ENCODE measurements at regions not wholly inside any gene's neighbourhood (a gene's known extent, or its start where the extent isn't known, plus 50 kb on each side); places are given as distances from the start of the nearest gene placed in this dataset.

DNA sequence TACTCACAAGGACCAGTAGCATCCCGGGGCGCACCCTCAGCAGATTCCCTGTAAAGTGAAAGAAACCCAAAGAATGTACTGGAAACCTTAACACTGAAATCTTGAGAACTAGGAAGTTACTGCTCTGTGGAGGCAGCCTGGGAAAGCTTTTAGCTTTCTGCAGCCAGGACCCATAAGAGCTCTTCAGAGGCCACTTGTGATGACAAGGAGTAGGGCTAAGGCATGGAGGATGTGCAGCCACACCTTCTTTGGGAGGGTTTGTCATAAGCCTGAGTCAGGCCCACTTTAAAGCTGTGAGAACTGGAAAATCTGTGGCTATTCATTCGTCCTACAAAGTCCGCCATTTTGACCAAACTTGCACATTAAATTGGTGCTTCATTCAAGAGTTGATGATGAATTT lies 291.1 kb upstream of the TLE4 start:
- ATAC-seq (no peak), DNase-seq (ENCODE audit: low spot score) (no peak)

DNA sequence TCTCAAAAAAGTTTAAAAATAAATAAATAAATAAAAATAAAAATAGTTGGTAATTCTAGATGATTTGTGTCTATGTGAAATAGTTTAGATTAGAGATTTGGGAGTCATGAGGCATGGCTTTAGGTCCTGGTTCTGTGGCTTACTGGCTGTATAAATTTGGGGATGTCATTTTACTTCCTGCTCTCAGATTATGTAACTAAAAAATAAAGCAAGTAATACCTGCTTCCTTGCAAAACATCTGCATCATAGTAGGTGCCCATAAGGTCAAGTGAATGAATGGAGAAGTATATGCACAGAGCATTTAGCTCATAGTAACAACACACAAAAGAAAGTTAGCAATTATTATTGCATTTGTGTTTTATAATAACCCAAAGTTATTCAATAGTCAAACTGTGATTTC lies 287.7 kb upstream of the TLE4 start:
- ATAC-seq (no peak), DNase-seq (ENCODE audit: low spot score) (no peak)

DNA sequence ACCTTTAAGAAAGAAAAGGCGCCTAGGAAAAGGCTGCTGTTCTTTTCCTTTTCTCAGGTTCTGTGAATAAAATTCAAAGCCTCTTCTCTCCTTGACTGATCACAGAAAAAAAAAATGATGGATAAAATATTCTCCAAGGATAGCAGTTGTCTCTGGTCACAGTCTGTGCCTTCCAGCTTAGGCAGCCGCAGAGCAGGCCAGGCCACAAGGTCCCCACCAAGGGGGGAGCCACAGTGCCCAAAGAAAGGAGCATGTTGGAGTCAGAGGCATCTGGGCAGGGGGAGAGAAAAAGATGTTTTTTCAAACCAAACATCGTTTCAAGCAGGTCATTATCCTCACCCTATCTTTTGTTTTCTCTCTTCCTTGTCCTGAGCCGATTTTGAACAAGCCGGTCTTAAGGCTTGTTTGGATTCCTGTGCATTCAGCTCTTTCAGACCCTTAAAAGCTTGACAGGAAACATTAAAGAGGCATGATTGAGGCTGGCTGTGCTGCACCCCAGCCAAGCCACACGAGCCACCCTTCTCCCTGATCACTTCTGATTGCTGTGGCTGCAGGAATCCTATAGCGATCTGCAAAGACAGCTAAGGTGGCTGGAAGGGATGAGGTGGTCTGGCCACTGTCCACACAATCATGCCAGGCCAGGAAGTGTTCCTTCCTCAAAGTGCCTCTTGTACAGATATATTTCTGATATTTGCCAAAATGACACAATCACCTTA lies 284.6 kb upstream of the TLE4 start:
- ATAC-seq (no peak), DNase-seq (ENCODE audit: low spot score) (no peak)

DNA sequence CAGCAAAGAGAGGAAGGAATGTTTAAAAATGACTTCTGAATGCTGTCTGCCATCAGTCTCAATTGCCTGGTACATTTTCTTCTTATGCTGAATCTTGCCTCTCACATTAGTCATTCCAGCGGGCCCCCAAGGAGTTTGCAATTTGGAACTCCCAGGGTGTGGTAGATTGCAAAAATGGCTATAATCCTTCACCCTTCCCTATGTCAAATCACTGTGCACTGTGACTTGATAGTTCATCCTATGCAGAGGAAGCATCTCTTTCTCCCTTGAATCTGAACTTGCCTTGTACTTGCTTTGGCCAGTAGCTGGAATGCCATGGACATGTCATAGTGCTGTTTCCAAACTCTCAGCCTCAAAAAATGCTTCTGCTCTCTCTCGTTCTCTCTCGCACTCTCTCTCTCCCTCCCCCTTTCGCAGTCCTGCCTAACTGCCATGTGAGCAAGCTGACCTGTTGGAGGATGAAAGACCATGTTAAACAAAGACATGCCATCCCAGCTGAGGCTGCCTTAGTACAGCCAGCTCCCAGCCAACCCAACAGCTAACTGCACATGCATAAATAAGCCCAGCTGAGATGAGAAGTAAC lies 284.0 kb upstream of the TLE4 start:
- DNase-seq (ENCODE audit: low spot score) (no peak), ATAC-seq (no peak)

DNA sequence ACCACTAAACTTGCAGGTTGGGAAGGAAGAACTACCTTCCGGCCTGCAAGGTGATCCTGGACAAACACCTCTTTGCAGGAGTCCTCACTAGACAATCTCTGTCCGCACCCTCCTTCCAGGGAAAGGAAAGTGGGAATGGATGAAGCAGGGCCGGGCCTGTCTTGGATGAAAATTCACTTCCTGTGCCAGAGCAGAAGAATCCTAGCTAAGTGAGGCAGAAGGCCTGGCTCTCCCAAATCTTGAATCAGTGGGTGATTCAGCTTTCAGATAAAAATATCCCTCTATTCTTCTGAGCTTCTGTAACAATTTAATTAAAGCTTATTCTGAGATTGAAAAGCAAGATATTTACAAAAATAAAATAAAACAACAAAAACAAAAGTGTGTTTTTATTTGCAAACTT lies 281.9 kb upstream of the TLE4 start:
- DNase-seq (ENCODE audit: low spot score) (no peak), ATAC-seq (no peak)

DNA sequence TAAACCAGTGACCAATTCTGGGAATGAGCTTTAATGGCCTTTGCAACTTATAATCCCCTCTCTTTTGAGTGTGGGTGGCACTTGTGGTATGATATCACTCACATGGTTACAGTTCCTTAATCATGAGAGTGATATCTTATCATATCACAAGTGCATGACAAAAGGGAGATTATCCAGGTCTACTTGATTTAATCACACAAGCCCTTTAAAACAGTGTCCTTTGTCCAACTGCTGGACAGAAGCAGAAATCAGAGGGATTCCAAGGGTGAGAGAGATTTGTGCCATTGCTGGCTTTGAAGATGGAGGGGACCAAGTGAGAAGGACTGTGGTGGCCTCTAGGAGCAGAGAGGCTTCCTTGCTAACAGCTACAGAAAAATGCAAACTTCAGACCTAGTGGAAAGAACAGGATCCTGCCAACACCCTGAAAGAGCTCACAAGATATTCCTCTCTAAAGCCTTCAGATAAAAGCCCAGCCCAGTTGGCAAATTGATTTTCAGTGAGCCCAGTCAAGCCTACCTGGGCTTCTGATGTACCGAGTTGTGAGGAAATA lies 279.0 kb upstream of the TLE4 start:
- no peak for DNase-seq (ENCODE audit: low spot score)
- no peak for ATAC-seq

DNA sequence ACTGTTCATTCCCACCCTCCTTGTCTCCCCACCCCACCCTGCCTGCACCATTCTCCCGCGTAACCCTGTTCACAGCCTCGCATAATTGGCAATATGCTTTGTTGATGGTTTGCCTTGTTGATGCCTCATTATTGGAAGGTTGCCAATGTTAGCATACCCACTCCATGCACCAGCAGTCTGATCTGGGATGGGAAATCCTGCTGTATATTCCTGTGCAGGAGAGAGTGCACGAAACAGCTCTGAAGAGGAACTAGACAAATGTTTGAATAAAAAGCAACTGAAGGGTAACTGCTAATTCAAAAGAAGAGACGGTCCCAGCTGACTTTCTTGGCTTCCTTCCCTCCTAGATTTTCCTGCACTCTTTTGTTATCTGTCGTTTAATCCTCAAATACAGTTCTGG lies 271.7 kb upstream of the TLE4 start:
- DNase-seq (ENCODE audit: low spot score) = no peak
- ATAC-seq = no peak

DNA sequence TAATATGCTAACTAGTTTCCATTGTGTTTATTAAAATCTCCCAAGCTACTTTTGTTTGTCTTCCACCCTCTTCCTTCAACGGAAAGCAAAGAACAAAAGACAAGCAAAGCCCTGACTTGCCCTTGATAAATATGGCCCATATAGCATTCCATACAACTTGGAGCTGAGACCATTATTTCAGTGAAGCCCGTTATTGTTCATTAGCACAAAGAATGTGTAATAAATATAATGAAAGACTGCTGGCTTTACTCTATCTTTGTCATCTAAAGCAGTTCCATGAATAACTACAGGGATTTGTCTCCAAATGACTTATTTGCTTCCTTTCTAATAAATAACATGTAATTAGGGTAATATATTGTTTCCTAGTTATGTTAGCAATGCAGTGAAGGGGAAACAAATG lies 270.7 kb upstream of the TLE4 start:
- no peak for DNase-seq (ENCODE audit: low spot score)
- no peak for ATAC-seq

DNA sequence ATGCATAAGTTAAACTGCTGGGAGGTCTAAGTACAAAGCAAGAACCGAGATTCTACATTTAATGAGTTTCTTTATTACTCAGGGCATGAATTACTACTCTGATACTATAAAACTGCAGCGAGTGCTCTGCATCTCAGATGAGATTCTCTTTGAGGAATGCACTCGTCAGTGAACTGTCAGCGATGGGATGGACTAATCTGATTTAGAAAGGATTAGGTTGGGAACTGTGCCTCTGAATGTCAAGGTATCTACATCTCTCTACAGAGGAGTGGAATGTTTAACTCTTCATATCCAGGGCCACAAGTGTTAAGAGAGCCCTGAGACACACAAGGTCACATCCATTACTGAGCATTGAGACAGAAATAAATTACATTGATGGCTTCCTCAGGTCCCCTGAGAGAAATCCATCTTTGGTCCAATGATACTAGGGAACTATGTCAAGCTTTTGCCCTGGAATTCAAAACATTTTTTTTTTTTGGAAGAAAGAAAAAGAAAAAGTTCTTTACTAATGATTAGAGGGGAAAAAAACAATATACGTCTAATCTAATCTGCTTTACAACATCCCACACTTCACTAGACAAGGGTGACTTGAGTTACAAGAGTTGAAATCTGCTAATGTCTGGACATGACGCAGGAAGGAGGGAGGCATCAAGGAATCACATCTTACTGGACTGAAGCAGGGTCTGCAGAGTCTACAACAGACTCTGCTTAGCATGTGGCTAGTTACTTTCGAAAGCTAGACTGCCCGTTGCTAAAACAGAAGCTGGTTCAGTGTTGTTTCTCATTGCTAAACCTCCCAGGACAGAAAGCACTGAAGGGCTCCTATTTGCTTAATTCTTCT lies 270.0 kb upstream of the TLE4 start:
- ATAC-seq (no peak), DNase-seq (ENCODE audit: low spot score) (no peak)

DNA sequence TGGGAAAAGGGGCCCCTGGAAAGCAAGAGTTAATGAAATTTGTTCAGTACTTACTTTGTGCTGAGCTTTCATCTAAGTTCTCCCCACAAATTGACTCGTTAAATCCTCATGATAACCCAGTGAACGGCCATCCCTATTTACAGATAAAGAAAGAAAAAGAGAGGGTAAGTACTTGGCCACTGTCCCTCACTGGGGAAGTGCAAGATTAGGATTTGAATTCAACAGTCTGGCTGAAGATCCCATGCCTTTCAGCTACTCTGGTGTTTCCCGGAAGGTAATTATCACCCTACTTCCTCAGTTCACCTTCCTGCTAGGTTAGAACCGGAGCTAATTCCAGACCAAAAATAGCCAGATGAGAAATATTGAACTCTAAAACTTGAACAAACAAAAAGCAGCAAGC lies 269.2 kb upstream of the TLE4 start:
- ATAC-seq (no peak), DNase-seq (ENCODE audit: low spot score) (no peak)

DNA sequence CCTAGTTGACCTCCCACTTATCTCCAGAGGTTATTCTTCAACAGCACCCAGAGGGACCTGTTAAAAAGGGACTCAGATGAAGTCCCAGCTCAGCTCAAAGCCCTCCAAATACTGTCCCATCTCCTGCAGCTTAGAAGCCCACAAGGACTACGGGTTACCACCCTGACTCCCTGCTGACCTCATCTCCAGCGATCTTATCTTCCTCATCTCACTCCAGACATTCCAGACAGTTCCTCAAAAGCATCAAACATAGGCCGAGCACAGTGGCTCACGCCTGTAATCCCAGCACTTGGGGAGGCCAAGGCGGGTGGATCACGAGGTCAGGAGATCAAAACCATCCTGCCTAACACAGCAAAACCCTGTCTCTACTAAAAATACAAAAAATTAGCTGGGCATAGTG lies 263.8 kb upstream of the TLE4 start:
- ATAC-seq (no peak), DNase-seq (ENCODE audit: low spot score) (no peak)

DNA sequence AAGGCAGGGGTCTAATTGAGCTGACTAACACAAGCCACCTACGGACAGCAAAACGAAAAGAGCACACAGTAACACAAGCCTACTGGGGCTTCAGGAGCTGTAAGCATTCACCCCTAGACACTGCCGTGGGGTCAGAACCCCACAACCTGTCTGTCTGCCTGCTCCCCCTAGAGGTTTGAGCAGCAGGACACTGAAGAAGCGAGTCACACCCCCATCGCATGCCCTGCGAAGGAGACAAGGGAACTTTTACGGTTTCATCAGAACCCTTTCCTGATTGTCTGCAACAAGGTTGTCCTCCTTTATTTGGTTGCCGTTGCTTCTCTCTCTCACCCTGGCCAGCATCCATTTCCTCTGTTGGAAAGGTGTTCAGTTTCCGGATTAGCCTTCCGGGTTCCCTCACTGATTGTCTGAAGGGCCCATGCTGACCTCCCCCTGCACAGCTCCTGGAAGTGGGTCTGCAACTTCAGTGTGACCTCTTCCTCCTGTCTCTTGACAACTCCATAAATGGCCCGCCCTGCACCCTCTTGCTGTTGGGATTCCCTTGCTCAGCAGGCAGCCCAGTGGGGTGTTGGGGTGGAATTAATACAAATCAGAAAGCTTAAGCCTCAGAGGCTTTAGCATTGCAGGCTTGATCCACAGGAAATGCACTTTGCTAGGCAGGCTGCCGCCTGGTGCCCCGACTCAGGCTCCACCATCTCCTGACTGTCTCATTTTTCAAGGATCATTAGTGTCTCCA lies 258.9 kb upstream of the TLE4 start:
- ATAC-seq = no peak

DNA sequence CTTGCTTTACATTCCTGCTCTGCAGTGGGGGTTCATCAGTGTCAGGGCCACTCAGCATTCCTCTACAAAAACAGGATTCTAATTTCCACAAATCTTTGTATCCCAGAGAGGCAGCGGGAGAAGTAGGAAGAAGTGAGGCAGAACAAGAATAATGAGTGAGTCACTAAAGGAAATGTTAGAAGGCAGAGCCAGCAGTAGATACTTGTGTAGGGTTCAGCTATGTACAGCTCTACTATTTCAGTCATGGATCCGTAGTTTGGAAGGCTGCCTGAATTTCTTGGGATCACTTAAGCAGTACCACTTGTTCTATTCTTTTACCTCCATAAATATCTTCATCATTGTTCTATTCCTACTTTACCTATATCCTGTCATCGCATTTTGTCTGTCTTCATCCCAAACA lies 246.3 kb upstream of the TLE4 start:
- no peak for ATAC-seq
- no peak for DNase-seq (ENCODE audit: low spot score)

More for the DNA sequence above, 258.9 kb upstream of the TLE4 start:
- DNase-seq (ENCODE audit: low spot score) = no peak

DNA sequence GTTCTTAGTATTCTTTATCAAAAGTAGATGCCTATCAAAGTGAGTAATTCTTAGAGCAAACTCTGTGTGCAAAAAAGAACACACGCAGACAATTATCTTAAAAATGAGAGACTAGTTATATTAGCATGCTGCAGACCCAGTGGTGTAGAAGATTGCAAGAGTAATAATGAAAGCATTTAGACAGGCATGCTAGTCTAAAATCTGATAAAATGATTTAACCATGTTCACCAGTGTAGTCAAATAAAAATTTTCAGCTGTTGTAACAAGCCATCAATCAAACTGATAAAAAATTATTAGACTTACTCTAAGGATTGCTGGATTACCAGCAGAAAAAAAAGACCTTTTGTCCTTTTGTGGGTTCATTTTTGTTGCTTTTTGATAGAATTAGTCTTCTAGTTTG lies 241.9 kb upstream of the TLE4 start:
- DNase-seq (ENCODE audit: low spot score) = no peak
- ATAC-seq = no peak

DNA sequence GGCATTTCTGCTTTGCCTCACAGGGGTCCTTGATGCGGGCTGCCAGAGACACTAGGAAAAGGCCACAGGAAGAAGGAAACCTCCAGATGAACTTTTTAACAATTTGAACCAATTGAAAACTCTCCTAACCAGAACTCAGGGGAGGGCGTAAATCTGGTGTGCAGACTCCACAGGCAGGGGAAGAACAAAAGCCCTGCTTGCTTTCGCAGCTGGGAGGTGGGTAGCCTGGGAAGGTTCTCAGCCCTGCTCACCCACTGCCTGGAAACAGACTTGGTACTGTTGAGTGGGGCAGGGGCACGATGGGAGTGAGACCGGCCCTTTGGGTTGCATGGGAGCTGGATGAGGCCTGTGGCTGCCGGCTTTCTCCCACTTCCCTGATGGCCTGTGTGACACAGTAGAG lies 237.8 kb upstream of the TLE4 start:
- no peak for ATAC-seq
- DNase-seq (ENCODE audit: low spot score) = no peak

DNA sequence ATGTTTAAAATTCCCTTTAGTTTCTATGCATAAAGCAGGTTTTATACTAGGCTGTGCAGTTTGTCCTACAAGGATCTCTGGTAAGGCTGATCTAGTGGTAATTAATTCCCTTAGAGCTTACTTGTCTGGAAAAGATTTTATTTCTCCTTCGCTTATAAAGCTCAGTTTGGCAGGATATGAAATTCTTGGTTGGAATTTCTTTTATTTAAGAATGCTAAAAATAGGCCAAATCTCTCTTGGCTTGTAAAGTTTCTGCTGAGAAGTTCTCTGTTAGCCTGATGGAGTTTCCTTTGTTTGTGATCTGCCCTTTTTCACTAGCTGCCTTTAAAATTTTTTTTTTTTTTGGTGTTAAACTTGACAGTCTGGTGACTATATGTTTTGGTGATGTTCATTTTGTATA lies 237.1 kb upstream of the TLE4 start:
- DNase-seq (ENCODE audit: low spot score) = no peak
- no peak for ATAC-seq

DNA sequence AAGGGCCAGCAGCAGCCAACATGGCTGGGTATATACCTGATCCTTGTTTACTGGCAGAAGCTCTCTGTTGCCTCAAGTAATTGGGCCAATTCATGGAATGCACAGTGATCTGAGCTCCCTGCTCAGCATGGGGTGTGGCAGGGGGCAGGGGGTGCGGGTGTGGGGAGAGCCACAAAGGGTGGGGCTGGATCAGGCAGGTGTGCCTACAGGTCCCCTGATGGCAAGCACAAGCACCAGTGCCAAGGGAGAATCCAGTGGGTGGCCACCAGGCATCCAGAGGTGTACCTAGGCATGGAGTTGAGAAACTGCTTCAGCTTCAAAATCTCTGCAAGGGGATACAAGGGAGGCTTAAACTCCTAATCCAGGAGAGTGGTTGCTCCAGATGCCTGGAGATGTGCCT lies 235.8 kb upstream of the TLE4 start:
- no peak for DNase-seq (ENCODE audit: low spot score)
- no peak for ATAC-seq

DNA sequence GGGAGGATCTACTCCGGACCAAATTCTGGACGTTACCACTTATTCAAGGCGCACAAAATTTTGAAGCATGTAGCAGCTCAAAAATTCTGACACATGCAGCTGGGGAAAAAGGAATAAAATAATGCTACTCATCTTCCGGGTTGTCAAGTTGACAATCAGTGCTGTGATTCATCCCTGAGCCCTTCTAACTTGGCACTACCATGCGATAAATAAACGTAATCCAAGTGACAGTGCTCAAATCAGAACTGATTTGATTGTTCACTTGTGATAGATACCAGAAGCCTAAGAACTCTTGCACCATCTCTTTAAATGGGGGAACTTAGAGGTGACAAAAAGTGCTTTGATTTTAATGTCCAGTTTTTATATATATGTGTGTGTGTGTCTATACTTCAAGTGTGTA lies 230.2 kb upstream of the TLE4 start:
- no peak for ATAC-seq
- DNase-seq (ENCODE audit: low spot score) = no peak

DNA sequence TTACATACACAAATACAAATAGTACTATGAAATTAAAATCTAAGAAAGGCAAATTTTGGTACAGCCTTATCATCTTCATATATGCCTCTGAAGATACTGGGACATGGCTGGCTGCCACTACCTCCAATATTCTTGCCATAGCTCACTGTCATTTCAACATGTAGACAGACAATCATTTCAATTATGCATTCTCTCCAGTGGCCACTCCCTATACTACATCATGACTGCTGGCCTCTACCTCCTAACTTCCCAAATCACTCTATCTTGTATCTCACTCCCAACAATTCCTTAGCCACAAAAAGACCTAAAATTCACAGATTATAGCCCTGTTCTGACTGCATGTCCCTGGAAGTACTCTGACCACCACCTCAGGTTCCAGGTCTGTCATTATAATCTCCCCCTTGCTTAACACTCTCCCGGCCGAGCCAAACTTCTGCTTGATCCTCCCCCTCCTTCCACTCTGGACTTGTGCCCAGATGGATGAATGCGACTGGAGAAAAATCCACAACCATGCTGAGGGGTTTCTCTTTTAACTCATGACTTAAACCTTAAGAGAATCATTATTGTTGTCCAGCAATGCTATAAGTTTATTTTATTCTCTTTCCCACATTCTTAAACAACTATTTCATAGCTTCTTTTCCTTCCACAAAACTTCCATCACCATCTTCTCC lies 225.3 kb upstream of the TLE4 start:
- DNase-seq (ENCODE audit: low spot score) = no peak
- ATAC-seq = no peak

DNA sequence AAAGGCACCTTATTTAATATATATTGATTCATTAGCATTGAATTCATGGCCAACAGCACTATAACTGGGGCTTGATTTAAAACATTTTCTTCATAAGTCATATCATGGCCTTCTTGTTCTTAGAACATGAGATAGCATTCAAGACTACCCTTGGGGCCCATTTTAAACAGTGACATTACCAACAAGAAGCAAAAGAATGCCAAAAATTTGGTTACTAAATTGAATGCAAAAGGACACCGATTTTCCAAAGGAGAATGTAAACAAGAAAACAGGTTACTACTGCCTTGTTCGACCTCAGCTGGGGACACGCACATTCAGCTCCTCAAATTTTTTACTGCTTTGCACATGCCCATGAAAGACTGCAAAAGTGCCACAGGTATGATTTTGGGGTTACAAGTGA lies 219.4 kb upstream of the TLE4 start:
- no peak for DNase-seq (ENCODE audit: low spot score)
- no peak for ATAC-seq
